SK-N-SH treated with all-trans-retinoic acid at 6 μM for 48 hours (cell line): ENCODE measurements at regions not wholly inside any gene's neighbourhood (a gene's known extent, or its start where the extent isn't known, plus 50 kb on each side); places are given as distances from the start of the nearest gene placed in this dataset.

Source experiments
- ATAC-seq: fragments of 200-7000 bp; cut with Tn5 transposase; 3 replicates; pipeline ENCODE4 v1.9.1; 2020; ENCODE audit warnings: mild to moderate bottlenecking, moderate library complexity
- ARNTL ChIP-seq: fragments of 450-650 bp; formaldehyde crosslinking; IDR thresholded peaks from 2 replicates; pipeline ENCODE4 v1.5.0; 2020; ENCODE audit warnings: low read depth, mild to moderate bottlenecking, moderate library complexity, borderline replicate concordance
- BACH2 ChIP-seq: fragments of 250-450 bp; sonication (Bioruptor Pico); IDR thresholded peaks from 2 replicates; pipeline ENCODE4 v1.9.0; 2021; ENCODE audit warnings: mild to moderate bottlenecking, borderline replicate concordance
- GLIS3 ChIP-seq: fragments of 250-450 bp; sonication (Bioruptor Pico); IDR thresholded peaks from 2 replicates; pipeline ENCODE4 v1.5.0; 2020; ENCODE audit warnings: mild to moderate bottlenecking, moderate library complexity
- ISL1 ChIP-seq: fragments of 250-450 bp; sonication (Bioruptor Pico); IDR thresholded peaks from 2 replicates; pipeline ENCODE4 v2.1.2; 2022; ENCODE audit warnings: mild to moderate bottlenecking, moderate library complexity
- RARB ChIP-seq: fragments of 250-450 bp; sonication (Bioruptor Pico); IDR thresholded peaks from 2 replicates; pipeline ENCODE4 v1.8.0; 2021; ENCODE audit warnings: mild to moderate bottlenecking, moderate library complexity
- SNAI2 ChIP-seq: fragments of 250-450 bp; sonication (Bioruptor Pico); IDR thresholded peaks from 2 replicates; pipeline ENCODE4 v1.5.0; 2020; ENCODE audit warnings: mild to moderate bottlenecking, moderate library complexity
- TCF4 ChIP-seq: fragments of 250-450 bp; sonication (Bioruptor Pico); IDR thresholded peaks from 2 replicates; pipeline ENCODE4 v1.8.0; 2021; ENCODE audit warnings: mild to moderate bottlenecking, moderate library complexity, borderline replicate concordance
- TOX ChIP-seq: fragments of 250-450 bp; sonication (Bioruptor Pico); IDR thresholded peaks from 2 replicates; pipeline ENCODE4 v1.8.0; 2021; ENCODE audit warnings: mild to moderate bottlenecking, moderate library complexity, borderline replicate concordance
- TSHZ2 ChIP-seq: fragments of 250-450 bp; sonication (Bioruptor Pico); IDR thresholded peaks from 2 replicates; pipeline ENCODE4 v1.5.0; 2020; ENCODE audit warnings: mild to moderate bottlenecking, moderate library complexity
- ZC3H10 ChIP-seq: fragments of 250-450 bp; sonication (Bioruptor Pico); IDR thresholded peaks from 2 replicates; pipeline ENCODE4 v1.5.1; 2021; ENCODE audit warnings: mild to moderate bottlenecking, moderate library complexity
- ZFP3 ChIP-seq: fragments of 250-450 bp; sonication (Bioruptor Pico); IDR thresholded peaks from 2 replicates; pipeline ENCODE4 v1.5.0; 2020; ENCODE audit warnings: mild to moderate bottlenecking, moderate library complexity
- ZFP30 ChIP-seq: fragments of 450-650 bp; formaldehyde crosslinking; IDR thresholded peaks from 2 replicates; pipeline ENCODE4 v1.5.0; 2022; ENCODE audit warnings: mild to moderate bottlenecking, moderate library complexity
- ZNF565 ChIP-seq: fragments of 450-650 bp; formaldehyde crosslinking; conservative IDR thresholded peaks from 2 replicates; pipeline ENCODE4 v1.5.0; 2020; ENCODE audit warnings: low read depth, mild to moderate bottlenecking, moderate library complexity
- ZNF70 ChIP-seq: fragments of 450-650 bp; formaldehyde crosslinking; IDR thresholded peaks from 2 replicates; pipeline ENCODE4 v1.5.0; 2020; ENCODE audit warnings: mild to moderate bottlenecking, moderate library complexity
- ZNF8 ChIP-seq: fragments of 450-650 bp; formaldehyde crosslinking; IDR thresholded peaks from 2 replicates; pipeline ENCODE4 v1.5.0; 2020; ENCODE audit warnings: mild to moderate bottlenecking, moderate library complexity
- TF ChIP-seq, protein P1 (sequence below): fragments of 250-450 bp; sonication (Bioruptor Pico); IDR thresholded peaks from 2 replicates; pipeline ENCODE4 v1.5.1; 2020; ENCODE audit warnings: low read depth, mild to moderate bottlenecking, moderate library complexity
- TF ChIP-seq, protein P2 (sequence below): fragments of 250-450 bp; sonication (Bioruptor Pico); IDR thresholded peaks from 2 replicates; pipeline ENCODE4 v1.8.0; 2021; ENCODE audit warnings: low read depth, mild to moderate bottlenecking, moderate library complexity, borderline replicate concordance
- TF ChIP-seq, protein P3 (sequence below): fragments of 250-450 bp; sonication (Bioruptor Pico); IDR thresholded peaks from 2 replicates; pipeline ENCODE4 v1.8.0; 2020; ENCODE audit warnings: mild to moderate bottlenecking, moderate library complexity, borderline replicate concordance

DNA sequence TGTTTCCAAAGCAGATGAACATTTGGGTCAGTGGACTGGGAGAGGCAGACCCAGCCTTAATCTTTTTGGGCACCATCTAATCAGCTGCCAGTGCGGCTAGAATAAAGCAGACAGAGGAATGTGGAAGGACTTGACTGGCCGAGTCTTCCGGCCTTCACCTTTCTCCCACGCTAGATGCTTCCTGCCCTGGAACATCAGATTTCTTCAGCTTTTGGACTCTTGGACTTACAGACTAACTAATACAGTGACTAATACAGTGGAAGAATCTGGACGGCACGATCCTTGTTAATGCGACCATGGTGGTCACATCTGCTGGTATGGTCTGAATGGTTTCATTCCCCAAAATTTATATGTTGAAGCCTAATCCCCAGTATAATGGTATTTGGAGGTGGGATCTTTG lies 122.6 kb upstream of the NXT1 start:
- no peak for ATAC-seq
- TF ChIP-seq ZC3H10 (no peak), TOX (CRISPR knock-in tag) (no peak), TSHZ2 (CRISPR knock-in tag) (no peak), SNAI2 (CRISPR knock-in tag) (no peak), ZNF70 (CRISPR knock-in tag) (no peak), ZNF565 (no peak), BACH2 (CRISPR knock-in tag) (no peak)
- TF ChIP-seq, all 23 proteins: peak for 0

- no peak for ATAC-seq
- TF ChIP-seq ZNF8 = no peak
- TF ChIP-seq, protein P1, sequence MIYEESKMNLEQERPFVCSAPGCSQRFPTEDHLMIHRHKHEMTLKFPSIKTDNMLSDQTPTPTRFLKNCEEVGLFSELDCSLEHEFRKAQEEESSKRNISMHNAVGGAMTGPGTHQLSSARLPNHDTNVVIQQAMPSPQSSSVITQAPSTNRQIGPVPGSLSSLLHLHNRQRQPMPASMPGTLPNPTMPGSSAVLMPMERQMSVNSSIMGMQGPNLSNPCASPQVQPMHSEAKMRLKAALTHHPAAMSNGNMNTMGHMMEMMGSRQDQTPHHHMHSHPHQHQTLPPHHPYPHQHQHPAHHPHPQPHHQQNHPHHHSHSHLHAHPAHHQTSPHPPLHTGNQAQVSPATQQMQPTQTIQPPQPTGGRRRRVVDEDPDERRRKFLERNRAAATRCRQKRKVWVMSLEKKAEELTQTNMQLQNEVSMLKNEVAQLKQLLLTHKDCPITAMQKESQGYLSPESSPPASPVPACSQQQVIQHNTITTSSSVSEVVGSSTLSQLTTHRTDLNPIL = no peak
- TF ChIP-seq, all 23 proteins: peak for 0
Measured at GRCh38 chr20:23227274-23227673, 123.3 kb upstream of the NXT1 start.

- ATAC-seq = no peak
- no peak for TF ChIP-seq TCF4 (CRISPR knock-in tag)
- no peak for TF ChIP-seq TOX (CRISPR knock-in tag)
- TF ChIP-seq, protein P2, sequence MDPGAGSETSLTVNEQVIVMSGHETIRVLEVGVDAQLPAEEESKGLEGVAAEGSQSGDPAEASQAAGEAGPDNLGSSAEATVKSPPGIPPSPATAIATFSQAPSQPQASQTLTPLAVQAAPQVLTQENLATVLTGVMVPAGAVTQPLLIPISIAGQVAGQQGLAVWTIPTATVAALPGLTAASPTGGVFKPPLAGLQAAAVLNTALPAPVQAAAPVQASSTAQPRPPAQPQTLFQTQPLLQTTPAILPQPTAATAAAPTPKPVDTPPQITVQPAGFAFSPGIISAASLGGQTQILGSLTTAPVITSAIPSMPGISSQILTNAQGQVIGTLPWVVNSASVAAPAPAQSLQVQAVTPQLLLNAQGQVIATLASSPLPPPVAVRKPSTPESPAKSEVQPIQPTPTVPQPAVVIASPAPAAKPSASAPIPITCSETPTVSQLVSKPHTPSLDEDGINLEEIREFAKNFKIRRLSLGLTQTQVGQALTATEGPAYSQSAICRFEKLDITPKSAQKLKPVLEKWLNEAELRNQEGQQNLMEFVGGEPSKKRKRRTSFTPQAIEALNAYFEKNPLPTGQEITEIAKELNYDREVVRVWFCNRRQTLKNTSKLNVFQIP = no peak
- no peak for TF ChIP-seq GLIS3 (CRISPR knock-in tag)
- TF ChIP-seq ISL1 = no peak
- TF ChIP-seq BACH2 (CRISPR knock-in tag) = no peak
- TF ChIP-seq, protein P3, sequence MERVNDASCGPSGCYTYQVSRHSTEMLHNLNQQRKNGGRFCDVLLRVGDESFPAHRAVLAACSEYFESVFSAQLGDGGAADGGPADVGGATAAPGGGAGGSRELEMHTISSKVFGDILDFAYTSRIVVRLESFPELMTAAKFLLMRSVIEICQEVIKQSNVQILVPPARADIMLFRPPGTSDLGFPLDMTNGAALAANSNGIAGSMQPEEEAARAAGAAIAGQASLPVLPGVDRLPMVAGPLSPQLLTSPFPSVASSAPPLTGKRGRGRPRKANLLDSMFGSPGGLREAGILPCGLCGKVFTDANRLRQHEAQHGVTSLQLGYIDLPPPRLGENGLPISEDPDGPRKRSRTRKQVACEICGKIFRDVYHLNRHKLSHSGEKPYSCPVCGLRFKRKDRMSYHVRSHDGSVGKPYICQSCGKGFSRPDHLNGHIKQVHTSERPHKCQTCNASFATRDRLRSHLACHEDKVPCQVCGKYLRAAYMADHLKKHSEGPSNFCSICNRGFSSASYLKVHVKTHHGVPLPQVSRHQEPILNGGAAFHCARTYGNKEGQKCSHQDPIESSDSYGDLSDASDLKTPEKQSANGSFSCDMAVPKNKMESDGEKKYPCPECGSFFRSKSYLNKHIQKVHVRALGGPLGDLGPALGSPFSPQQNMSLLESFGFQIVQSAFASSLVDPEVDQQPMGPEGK (CRISPR knock-in tag) = no peak
- TF ChIP-seq, protein P1 = no peak
Measured at GRCh38 chr20:23226612-23227265, 123.9 kb upstream of the NXT1 start.

- ATAC-seq = no peak
- no peak for TF ChIP-seq ZNF565
- no peak for TF ChIP-seq RARB (CRISPR knock-in tag)
Measured at GRCh38 chr20:23225407-23226060, 125.1 kb upstream of the NXT1 start.

DNA sequence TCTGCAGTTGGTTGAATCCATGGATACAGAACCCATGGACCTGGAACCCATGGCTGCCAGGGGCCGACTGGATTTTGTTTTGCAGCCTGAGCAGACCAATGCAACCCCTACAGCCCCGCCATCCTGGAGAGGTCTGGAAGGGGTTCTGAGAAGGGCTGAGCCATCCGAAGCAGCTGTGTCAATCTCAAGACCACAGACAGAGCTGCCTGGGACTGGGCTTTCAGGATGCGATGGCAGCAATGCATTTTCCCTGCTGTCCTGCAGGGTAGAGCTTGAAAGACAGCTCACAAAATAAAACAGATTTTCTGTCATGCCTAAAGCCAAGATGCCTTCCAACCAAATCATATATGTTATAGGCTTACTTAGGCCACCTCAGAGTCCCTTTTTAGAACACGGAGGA lies 125.8 kb upstream of the NXT1 start:
- TF ChIP-seq ZFP3 (CRISPR knock-in tag) (no peak), ZFP30 (no peak), TCF4 (CRISPR knock-in tag) (no peak), ARNTL (CRISPR knock-in tag) (no peak)
- TF ChIP-seq, protein P1 = no peak
- TF ChIP-seq, protein P3 (CRISPR knock-in tag) = no peak
- no peak for ATAC-seq
